Effector CD8-positive, alpha-beta T cell (primary cell): ENCODE measurements at regions not wholly inside any gene's neighbourhood (a gene's known extent, or its start where the extent isn't known, plus 50 kb on each side); places are given as distances from the start of the nearest gene placed in this dataset.

Source experiments
- DNase-seq: peaks from one replicate; lab custom pipeline; 2025; lab: John Stamatoyannopoulos, UW

DNA sequence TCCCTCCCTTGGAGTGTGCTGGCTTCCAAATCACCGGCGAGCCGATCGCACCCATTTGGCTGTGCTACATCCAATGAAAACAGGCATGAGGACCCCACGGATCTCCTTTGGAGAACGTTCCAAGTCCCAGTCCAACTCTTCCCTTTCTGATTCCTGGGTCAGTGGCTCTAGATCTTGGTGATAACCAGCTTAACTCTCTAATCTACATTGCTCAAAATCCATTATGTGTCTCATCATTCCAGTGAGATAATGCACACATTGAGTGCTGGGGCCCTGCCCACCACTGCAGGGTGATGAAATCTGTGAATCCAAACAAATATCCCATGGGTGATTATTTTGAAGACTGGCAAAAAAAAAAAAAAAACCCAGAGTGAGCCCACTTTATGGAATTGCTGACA lies 232.7 kb upstream of the COPS8 start:
- DNase-seq: no peak

DNA sequence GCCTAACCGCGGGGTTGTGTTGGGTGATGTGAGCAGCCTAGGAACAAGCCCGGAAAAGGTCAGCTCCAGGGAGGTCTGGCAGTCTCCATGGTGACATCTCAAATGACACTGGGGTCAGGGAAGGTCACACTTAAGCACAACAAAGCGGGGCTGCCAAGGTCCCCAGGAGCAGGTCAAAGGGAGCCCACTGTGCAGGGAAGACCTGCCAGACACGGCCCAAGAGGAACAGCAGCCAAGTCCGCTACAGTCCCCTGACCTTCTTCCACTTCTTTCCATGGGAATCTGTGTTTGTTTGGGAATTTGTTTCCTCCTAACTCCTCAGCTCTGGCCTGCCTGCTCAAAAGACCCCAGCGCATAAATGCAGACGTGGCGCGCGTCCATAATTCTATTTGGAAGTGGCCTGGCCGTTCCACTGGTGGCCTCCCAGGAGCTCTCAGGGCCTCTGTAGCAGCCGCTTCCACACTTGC lies 232.1 kb upstream of the COPS8 start:
- no peak for DNase-seq

DNA sequence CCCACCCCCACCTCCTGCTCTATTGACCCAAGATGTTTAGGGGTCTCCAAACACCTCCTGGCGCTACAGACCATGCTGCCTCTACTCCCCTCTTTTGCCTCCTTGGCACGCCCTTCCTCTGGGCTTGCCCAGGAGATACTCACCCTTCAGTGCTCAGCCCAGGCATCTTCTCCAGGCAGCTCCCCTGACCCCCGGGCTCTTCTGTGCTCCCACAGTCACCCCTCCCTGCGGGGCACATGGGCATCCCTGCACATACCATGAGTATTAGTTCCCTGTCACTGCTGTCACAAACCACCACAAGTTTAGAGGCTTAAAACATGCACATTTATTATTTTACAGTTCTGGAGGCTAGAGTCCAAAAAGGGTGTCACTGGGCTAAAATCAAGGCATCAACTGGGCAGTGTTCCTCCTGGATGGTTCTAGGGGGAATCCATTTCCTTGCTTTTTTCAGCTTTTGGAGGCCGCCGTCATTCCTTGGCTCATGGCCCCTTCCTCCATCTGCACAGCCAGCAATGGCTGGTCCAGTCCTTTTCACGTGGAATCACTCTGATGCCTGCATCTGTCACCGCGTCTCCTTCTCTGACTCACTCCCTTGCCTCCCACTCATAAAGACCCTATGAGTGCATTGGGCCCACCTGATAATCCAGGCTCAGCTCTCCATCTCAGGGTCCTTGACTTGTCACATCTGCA lies 230.4 kb upstream of the COPS8 start:
- DNase-seq: no peak

DNA sequence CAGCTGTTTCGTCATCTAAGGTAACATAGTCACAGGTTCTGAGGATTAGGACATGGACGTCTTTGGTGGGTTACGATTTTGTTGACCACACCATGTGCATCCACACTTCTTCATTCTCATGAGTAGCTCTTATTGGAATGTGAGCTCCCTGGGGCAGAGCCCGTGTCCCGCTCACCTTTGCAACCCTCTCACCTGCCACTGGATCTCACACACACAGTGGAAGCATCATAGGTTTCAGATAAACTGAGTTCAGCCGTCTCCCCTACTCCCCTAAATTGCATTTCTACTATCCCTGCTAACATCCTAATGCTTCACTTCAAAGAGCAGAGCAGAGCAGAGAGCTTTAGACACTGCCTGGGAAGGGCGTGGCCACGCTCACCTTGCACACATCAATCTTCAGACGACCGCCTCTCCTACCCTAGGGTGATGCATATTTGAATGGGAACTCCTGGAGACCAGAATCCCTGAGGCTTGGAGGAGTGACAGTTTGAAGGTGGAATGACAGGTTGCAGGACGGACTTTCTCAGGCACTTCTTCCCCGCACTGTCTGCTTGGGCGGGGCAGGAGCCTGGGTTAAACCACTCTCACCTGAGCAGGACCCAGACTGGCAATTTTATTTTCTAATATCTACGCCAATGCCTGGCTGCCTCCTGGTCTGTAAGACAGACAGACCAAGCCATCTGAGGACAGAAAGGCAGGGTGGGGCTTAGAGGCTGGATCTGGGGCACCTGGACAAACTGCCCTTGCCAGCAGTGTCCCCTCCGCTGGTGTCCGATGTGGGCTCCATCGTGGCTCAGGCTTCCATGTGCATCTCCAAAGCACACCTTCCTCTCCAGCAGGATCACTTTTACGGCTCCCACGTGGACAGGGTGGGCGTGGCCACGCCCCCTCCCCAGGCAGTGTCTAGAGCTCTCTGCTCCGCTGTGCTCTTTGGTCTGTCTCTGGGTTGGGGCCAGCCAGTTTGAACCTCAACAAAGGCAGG lies 229.5 kb upstream of the COPS8 start:
- no peak for DNase-seq

DNA sequence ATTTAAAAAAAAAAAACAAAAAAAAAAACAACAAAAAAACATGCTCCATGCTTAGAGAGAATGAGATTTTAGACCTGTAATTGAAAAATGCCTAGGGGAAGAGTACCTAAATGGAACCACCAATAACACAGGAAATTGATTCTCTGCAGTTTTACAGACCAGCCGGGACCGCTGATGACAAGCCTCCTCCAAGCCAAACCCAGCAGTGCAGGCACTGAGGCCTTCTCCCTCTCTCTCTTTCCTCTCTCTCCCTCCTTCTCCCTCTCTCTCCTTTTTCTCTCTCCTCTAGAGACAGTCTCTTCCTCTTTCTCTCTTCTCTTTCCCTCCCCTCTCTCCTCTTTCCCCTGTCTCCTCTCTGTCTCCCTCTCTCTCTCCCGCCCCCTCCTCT lies 228.8 kb upstream of the COPS8 start:
- DNase-seq: no peak

DNA sequence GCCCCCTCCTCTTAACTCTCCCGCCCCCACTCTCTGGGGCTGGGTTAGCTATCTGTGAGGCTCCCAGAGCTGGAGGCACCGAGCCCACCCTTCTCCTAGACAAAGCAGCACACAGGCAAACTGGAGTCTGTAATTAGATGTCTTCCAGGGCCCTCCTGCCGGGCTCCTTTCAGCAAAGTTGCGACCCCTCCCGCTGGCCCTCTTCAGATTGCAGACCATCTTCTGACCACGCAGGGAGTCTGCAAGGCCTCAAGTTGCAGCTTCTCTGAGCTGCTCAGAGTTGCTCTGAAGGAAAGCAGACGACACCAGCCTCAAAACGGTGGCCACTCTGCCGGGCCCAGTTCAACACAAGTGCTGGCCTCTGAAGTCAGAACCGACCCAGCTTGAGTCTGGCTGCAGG lies 228.4 kb upstream of the COPS8 start:
- DNase-seq: no peak

DNA sequence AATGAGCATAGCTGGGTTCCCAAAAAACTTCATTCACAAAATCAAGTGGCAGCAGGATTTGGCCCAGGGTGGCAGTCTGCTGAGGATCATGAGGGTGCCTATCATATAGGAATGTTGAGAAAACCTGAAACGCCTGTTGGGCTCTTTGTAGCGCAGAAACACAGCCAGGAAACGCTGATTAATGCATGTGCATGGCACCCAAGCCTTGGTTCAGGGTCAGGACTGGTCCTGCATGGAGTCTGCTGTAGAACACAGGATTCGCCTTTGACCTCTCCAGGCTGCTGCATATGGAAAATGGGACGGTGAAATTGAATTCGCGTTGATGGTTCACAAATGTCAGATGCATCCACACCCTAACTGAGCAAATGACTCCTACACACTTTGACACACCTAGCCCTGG lies 227.9 kb upstream of the COPS8 start:
- DNase-seq: no peak

DNA sequence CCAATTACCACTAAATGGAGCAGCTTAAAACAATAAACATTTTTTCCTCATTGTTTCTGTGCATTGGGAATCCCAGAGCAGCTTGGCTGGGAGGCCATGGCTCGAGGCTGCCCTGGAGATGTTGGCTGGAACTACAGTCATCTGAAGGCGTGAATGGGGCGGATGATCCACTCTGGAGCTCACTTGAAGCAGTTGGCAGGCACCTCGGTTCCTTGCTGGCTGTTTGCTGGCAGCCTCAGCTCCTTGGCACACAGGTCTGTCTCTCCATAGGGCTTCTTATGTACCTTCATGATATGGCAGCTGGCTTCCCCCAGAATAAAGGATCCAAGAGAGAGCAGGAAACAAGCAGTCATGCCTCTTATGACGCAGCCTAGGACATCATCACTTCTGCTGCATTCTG lies 227.0 kb upstream of the COPS8 start:
- DNase-seq: no peak

DNA sequence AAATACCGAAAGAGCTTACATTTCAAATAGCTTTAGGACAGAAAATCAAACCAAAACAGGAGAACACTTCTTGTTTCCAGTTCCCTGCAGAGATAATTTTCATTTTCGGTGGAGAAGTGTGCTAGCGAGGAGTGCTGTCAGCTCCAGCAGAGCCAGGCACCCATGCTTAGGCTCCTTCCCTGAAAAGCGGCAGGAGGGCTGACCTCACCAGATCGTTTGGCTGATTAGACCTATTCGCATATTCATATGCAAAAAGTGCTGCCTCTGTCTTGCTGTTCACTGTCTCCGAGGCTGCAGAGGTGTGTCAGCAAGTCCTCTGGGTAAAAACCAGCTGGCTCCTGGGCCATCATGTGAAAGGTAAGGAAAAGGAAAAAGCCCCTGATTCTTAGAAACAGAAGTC lies 225.8 kb upstream of the COPS8 start:
- no peak for DNase-seq

DNA sequence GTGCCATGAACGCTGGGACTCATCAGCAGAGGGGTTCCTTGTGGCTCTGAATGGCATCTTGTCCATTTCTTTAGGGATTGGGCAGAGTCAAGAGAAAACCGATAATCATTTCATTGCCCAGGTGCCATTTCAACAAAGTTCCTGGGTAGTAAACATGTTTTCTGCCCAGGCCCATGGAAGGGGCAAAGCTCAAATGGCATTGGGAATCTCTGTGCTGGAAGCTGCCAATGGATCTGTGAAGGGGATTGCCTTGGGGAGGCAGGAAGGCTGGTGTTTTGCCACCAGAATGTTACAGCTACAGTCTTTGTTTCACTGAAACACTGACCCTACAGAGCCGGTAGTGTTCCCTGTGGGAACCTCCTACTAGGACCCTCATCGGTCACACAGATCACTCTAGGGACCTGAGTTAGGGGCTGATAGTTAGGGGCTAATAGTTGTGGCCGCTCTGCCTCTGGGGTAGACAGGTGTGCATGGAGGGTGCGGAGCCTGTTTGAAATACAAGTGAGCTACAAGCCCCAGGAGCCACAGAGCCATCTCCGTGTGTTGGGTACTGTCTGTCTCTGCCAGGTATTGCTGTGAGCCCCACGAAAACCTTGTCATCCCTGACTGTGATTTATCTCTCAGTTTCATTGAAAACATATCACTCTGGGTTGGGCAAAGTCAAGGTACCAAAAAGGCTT lies 224.4 kb upstream of the COPS8 start:
- no peak for DNase-seq

DNA sequence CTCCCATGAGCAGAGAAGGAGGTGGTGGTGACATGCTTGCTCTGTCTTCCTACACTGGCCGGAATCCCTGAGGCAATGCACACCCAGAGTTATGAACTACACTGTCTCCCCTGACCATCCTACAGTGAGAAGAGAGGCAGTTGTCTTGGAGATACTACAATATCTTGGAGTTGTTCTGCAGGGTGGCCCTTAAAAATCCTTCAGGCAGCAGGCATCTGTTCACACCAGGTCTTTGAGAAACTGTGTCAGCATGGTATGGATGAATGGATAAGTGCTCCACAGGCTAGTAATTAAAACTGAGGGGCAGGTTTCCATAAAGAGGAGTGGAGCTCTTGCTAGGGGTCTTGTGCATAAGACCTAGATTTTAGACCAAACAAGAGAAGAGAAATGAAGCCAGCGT lies 223.7 kb upstream of the COPS8 start:
- no peak for DNase-seq

DNA sequence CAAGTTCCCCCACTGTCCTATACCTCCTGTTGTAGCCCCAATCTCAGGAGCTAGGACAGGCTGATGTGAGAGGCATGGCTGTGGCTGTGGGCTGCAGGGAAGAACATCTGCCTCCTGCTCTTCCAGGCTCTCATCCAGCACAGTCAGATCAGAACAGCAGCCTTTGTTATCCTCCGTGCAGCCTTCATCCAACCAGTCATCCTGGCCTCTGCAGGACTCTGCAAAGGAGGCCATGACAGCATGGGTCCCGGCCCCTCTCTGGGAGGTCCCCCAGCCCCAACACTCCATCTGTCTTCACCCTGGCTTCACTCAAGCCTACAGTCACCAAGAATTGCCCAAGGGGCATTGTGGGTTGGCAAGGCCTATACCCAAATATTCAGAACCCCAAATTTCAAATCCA lies 223.2 kb upstream of the COPS8 start:
- DNase-seq: no peak

DNA sequence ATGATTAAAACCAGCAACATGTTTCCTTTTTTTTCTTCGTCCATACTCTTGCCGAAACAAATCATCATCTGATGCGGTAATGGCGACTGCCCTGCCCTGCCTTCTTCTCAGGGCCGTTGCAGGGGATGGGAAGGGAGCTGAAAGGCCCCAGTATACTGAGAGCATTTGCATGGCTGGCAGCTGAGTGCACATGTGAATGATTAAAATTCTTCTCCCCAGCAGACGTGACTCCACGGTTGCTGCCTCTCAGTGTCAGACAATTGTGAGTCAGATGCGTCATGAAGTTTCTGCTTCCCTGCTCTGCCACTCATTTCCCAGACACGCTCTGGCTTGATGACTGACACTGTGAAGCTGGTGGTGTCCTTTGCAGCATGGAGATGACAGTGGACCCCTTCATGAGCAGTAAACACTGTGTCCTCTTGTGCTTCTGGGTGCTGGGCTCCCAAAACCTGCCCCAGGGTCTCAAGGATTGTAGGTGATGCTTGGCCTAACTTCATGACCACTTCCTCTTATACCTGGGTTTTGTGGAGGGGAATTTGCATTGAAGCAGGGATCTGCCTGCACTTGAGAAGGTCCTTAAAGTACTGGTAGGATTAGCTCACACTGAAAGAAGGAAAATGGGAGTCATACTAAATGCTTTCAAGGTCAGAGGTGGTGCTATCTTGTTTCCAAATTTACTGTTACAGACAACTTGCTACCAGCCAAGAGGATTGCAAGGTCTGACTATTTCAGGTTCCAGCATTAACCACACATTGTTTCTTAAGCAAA lies 222.5 kb upstream of the COPS8 start:
- no peak for DNase-seq

DNA sequence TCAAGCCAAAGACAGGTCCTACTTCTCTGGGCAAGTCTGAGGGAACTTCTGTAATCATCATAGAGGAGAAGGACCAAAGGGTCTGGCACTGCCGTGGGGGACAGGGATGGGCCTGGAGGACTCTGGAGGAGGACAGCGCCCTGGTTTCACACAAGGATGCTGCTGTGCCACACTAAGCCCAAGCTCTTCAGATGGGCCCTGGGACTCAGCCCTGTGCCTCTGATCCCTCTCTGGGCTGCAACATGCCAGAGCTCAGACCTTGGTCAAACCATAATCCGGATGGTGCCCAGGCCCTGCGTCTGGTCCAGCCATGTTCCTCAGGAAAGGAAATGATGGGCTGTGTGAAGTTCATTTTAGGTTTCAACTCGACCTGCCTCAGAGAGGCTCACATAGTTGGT lies 222.0 kb upstream of the COPS8 start:
- no peak for DNase-seq

DNA sequence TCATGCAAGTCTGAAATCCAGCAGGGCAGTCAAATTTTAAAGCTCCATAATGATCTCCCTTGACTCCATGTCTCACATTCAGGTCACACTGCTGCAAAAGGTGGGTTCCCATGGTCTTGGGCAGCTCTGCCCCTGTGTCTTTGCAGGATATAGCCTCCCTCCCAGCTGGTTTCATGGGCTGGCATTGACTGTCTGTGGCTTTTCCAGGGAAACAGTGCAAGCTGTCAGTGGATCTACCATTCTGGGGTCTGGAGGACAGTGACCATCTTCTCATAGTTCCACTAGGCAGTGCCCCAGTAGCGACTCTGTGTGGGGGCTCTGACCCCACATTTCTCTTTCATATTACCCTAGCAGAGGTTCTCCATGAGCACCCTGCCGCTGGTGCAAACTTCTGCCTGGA lies 220.6 kb upstream of the COPS8 start:
- DNase-seq: no peak

DNA sequence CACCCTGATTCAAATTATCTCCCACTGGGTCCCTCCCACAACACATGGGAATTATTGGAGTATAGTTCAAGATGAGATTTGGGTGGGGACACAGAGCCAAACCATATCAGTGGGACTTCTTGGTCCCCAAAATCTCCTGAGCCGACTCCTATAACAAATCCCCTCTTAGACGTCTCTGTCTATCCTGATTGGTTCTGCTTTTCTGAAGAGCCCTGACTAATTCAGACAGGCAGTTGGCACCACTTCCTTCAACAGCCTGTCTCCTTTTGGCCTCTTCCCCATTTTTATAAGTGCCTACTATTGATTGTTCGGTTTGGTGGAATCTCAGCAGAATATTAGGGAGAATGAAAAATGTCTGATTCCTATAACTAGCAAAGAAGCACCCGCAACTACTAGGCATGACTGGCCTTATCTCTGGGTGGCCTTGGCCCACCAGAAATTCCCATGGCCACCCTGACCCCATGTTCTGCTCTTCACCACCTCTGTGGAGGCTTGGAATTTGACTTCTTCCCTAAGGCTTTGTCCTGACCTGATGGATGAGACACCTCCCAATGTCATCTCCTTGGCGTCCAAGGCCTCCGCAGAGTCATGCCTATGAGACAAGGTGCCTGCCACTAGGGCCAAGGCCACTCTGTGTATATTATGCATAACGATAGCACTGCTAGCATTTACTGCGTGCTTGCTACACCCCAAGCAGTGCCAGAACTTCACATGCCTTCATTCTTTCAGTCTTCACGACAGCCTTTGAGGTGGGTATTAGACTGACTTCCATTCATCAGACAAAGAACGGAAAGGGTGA lies 218.9 kb upstream of the COPS8 start:
- no peak for DNase-seq

DNA sequence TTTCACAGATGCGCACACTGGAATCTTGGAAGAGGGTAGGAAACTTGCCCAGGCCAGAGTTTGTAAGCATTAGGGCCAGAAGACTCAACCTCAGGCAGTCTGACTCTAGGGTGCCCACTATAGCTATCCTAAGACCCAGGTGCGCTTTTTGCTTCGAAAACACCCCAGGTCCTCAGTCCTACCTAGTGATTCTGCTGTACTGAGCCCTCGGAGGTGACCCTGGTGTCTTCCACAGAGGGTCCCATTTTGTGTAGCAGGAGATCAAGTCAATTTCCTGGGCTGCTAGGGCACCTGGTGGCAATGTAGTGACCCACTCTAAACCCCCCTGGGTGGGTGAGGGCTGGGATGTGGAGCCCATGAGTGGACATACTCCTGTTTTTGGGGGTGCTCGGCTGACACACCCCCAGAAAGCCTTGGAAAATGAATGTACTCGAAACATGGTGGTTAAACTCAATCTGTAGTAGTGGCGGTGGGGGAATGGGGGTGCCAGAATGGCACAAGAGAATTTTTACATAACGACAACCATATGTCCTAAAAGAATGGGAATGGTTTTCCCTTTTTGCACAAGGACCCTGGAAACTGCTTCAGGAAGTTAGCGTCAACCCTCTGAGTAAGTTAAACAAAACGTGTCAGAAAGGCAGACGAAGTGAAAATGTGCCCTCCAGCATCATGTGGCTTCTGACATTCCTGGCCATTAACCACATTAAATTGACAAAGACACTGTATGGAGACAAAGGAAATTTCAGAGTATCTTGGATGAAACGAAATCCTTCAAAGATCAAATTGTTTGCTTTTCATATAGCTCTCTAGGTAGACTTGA lies 218.0 kb upstream of the COPS8 start:
- no peak for DNase-seq

DNA sequence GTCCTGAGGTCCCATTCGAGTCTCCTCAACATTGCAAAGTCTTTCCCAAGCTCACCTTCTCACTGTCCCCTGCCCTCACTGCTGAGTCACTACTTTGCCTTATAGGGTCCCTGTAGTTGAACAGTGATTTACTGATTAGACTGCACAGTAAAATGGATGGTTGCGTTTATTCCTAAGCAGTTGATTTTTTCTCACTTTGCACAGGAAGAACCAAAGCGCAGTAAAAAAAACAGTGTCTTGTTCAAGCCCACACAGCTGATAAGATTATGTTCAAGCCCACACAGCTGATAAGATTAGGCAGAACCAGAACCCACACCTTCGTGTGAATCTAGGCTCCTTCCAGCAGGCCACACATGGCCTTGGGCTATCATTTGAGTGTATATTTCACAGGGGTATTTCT lies 215.3 kb upstream of the COPS8 start:
- no peak for DNase-seq

DNA sequence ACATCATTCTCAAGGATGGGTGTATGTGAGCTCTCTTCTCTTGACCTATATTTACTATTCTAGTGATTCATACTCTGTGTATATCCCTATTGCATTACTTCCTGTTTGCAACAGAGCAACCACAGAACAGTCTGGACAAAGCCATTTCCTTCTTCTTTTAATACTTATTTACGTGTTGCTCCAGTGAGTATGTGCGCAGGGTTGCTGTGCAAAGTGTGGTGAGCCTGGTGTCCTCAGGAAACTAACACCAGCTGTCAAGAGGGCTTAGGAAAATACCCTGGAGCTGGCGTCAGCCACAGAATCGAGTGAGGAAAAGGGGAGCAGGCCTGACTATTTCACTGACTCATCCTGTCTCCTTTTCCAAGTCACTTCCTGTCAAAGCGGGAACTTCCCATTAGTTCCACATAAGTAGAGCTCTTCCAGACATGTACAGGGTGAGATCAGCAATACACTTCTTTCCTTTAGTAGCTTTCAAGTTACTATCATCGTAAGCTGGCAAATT lies 214.1 kb upstream of the COPS8 start:
- DNase-seq: no peak

DNA sequence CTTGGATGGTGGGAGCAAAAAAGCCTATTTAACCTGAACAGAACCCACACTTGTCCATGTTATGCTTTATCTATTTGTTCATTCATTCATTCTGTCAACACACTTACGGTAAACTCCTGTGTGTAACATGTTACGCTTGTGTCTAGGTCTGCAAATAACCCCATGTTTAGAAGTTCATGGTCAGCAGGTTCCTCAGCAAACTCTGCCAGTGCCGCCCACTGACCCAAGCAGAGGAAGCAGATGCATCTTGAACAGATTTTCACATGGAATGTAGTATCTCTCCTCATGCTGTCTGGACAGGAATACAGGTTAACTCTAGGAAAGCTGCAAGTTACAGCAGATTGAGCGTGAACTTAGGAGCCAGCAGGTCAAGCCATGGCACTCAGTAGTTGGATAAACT lies 213.7 kb upstream of the COPS8 start:
- DNase-seq: no peak
